GM12891 (cell line): ENCODE measurements at regions not wholly inside any gene's neighbourhood (a gene's known extent, or its start where the extent isn't known, plus 50 kb on each side); places are given as distances from the start of the nearest gene placed in this dataset.

ENCODE experiments used
- DNase-seq: peaks from one replicate; pipeline ENCODE4 v3.0.0; 2011; ENCODE audit warnings: low spot score; ENCODE audit not compliant: insufficient read length
- FAIRE-seq: peaks from 2 replicates; lab custom pipeline; 2011; peaks lifted over from hg19 to GRCh38; lab: Jason Lieb, UNC
- PAX5 ChIP-seq: IDR thresholded peaks from 2 replicates; pipeline ENCODE4 v1.6.1; 2011; ENCODE audit warnings: low read length, moderate library complexity, mild to moderate bottlenecking; ENCODE audit not compliant: insufficient read depth, severe bottlenecking
- POLR2A ChIP-seq: IDR thresholded peaks from 2 replicates; pipeline ENCODE4 v1.6.1; 2011; ENCODE audit warnings: low read depth, low read length, control low read depth
- POLR2AphosphoS5 ChIP-seq: IDR thresholded peaks from 2 replicates; pipeline ENCODE4 v1.6.1; 2011; ENCODE audit warnings: low read depth, low read length, control low read depth
- POU2F2 ChIP-seq: IDR thresholded peaks from 2 replicates; pipeline ENCODE4 v1.6.1; 2011; ENCODE audit warnings: low read depth, mild to moderate bottlenecking, control low read depth, low read length, moderate library complexity
- SPI1 ChIP-seq: IDR thresholded peaks from 2 replicates; pipeline ENCODE4 v1.6.1; 2011; ENCODE audit warnings: low read depth, low read length, control low read depth
- TAF1 ChIP-seq: IDR thresholded peaks from 2 replicates; pipeline ENCODE4 v1.6.1; 2011; ENCODE audit warnings: low read depth, low read length, control low read depth

- DNase-seq (no peak), FAIRE-seq (no peak)
- TF ChIP-seq PAX5 = no peak
- no peak for TF ChIP-seq POU2F2
- no peak for TF ChIP-seq SPI1
- TF ChIP-seq POLR2AphosphoS5 = no peak
- TF ChIP-seq TAF1 = no peak
- TF ChIP-seq POLR2A = no peak
Observed at GRCh38 chr2:4942441-4942840, 749.7 kb upstream of the SOX11 start.

- FAIRE-seq (no peak), DNase-seq (no peak)
- TF ChIP-seq TAF1 (no peak), SPI1 (no peak), PAX5 (no peak), POLR2AphosphoS5 (no peak), POLR2A (no peak), POU2F2 (no peak)
Observed at GRCh38 chr2:4947911-4948310, 744.3 kb upstream of the SOX11 start.

- DNase-seq (no peak), FAIRE-seq (no peak)
- no peak for TF ChIP-seq POLR2AphosphoS5
- no peak for TF ChIP-seq SPI1
- no peak for TF ChIP-seq POLR2A
- TF ChIP-seq POU2F2 = no peak
- no peak for TF ChIP-seq TAF1
- TF ChIP-seq PAX5 = no peak
Observed at GRCh38 chr2:4951368-4951767, 740.8 kb upstream of the SOX11 start.

GRCh38 chr2:4959219-4959618, 733.0 kb upstream of the SOX11 start:
- DNase-seq (no peak), FAIRE-seq (no peak)
- no peak for TF ChIP-seq PAX5
- no peak for TF ChIP-seq SPI1
- no peak for TF ChIP-seq TAF1
- TF ChIP-seq POLR2A = no peak
- no peak for TF ChIP-seq POLR2AphosphoS5
- no peak for TF ChIP-seq POU2F2

- no peak for TF ChIP-seq TAF1
- TF ChIP-seq PAX5 = no peak
- TF ChIP-seq POLR2AphosphoS5 = no peak
- TF ChIP-seq POLR2A = no peak
- no peak for TF ChIP-seq SPI1
- no peak for TF ChIP-seq POU2F2
- DNase-seq (no peak), FAIRE-seq (no peak)
Observed at GRCh38 chr2:4962419-4962818, 729.8 kb upstream of the SOX11 start.

GRCh38 chr2:4963106-4963505, 729.1 kb upstream of the SOX11 start:
- no peak for DNase-seq
- TF ChIP-seq SPI1 = no peak
- no peak for TF ChIP-seq PAX5
- TF ChIP-seq POLR2AphosphoS5 = no peak
- TF ChIP-seq TAF1 = no peak
- no peak for TF ChIP-seq POU2F2
- TF ChIP-seq POLR2A = no peak
- peak; percentile 72 for FAIRE-seq

- no peak for DNase-seq
- FAIRE-seq = no peak
- TF ChIP-seq POU2F2 (no peak), SPI1 (no peak), POLR2AphosphoS5 (no peak), TAF1 (no peak), POLR2A (no peak), PAX5 (no peak)
Observed at GRCh38 chr2:4964001-4964540, 728.1 kb upstream of the SOX11 start.

- DNase-seq (no peak), FAIRE-seq (no peak)
- TF ChIP-seq POU2F2 (no peak), TAF1 (no peak), SPI1 (no peak), POLR2AphosphoS5 (no peak), POLR2A (no peak), PAX5 (no peak)
Observed at GRCh38 chr2:4964579-4964978, 727.6 kb upstream of the SOX11 start.

- TF ChIP-seq POU2F2 (no peak), SPI1 (no peak), POLR2AphosphoS5 (no peak), POLR2A (no peak), PAX5 (no peak), TAF1 (no peak)
- FAIRE-seq = no peak
- DNase-seq = no peak
Observed at GRCh38 chr2:4965556-4966320, 726.4 kb upstream of the SOX11 start.

GRCh38 chr2:4967206-4967605, 725.0 kb upstream of the SOX11 start:
- no peak for FAIRE-seq
- no peak for DNase-seq
- TF ChIP-seq POLR2AphosphoS5 (no peak), POU2F2 (no peak)

- DNase-seq (no peak), FAIRE-seq (no peak)
- TF ChIP-seq POU2F2 (no peak), PAX5 (no peak), SPI1 (no peak), TAF1 (no peak), POLR2A (no peak), POLR2AphosphoS5 (no peak)
Observed at GRCh38 chr2:4972472-4972871, 719.7 kb upstream of the SOX11 start.
